Mesenchymal stem cell (in vitro differentiated cells and primary cell): ENCODE measurements at regions not wholly inside any gene's neighbourhood (a gene's known extent, or its start where the extent isn't known, plus 50 kb on each side); places are given as distances from the start of the nearest gene placed in this dataset.

Source experiments
- DNase-seq: peaks from one replicate; pipeline ENCODE4 v3.0.0-alpha.2; 2013
- H2AFZ ChIP-seq: one replicate; pipeline ENCODE4 v1.6.1; 2013; ENCODE audit warnings: low read depth, mild to moderate bottlenecking, control low read depth, inconsistent platforms, low read length, moderate library complexity
- H2AK5ac ChIP-seq: 2 replicates; pipeline ENCODE4 v1.6.1; 2013; ENCODE audit warnings: low read length, moderate library complexity, mild to moderate bottlenecking, inconsistent platforms; ENCODE audit not compliant: severe bottlenecking
- H2BK120ac ChIP-seq: one replicate; pipeline ENCODE4 v1.6.1; 2013; ENCODE audit warnings: low read depth, mild to moderate bottlenecking, inconsistent platforms, low read length, moderate library complexity
- H2BK12ac ChIP-seq, 2 experiments: one replicate each; pipeline ENCODE4 v1.6.1; 2013; ENCODE audit warnings: inconsistent platforms in 2 of 2, low read length in 2 of 2, mild to moderate bottlenecking in 2 of 2, moderate library complexity in 2 of 2, control low read depth in 1 of 2
- H2BK15ac ChIP-seq: one replicate; pipeline ENCODE4 v1.6.1; 2013; ENCODE audit warnings: mild to moderate bottlenecking, low read depth, inconsistent platforms; ENCODE audit not compliant: poor library complexity, severe bottlenecking
- H2BK5ac ChIP-seq: 2 replicates; pipeline ENCODE4 v1.6.1; 2013; ENCODE audit warnings: low read depth, mild to moderate bottlenecking, low read length, control low read depth, inconsistent platforms; ENCODE audit not compliant: poor library complexity, severe bottlenecking
- H3K14ac ChIP-seq, 2 experiments: one replicate each; pipeline ENCODE4 v1.6.1; 2013; ENCODE audit warnings: inconsistent platforms in 2 of 2, low read length in 2 of 2, control low read depth in 1 of 2, mild to moderate bottlenecking in 1 of 2, moderate library complexity in 1 of 2
- H3K18ac ChIP-seq, 2 experiments: one replicate each; pipeline ENCODE4 v1.6.1; 2013; ENCODE audit warnings: inconsistent platforms in 2 of 2, low read length in 2 of 2, control low read depth in 1 of 2, low read depth in 1 of 2, mild to moderate bottlenecking in 1 of 2
- H3K23ac ChIP-seq, 2 experiments: one replicate each; pipeline ENCODE4 v1.6.1; 2013; ENCODE audit warnings: inconsistent platforms in 2 of 2, low read length in 2 of 2, mild to moderate bottlenecking in 2 of 2, moderate library complexity in 2 of 2, control low read depth in 1 of 2
- H3K27ac ChIP-seq: 2 replicates; pipeline ENCODE4 v1.5.1; 2013; ENCODE audit warnings: mild to moderate bottlenecking, moderate library complexity, low read length, control low read depth, inconsistent platforms; ENCODE audit not compliant: poor library complexity, severe bottlenecking
- H3K27me3 ChIP-seq, 2 experiments: 2 replicates each; pipeline versions ENCODE4 v1.6.1 to v1.7.0; 2013; ENCODE audit warnings: low read length in 2 of 2, mild to moderate bottlenecking in 2 of 2, moderate library complexity in 2 of 2, control low read depth in 1 of 2, inconsistent platforms in 1 of 2; ENCODE audit not compliant: control insufficient read depth in 1 of 2, insufficient read depth in 1 of 2
- H3K36me3 ChIP-seq, 2 experiments: 2 replicates each; pipeline versions ENCODE4 v1.6.1 to v1.7.0; 2013; ENCODE audit warnings: low read length in 2 of 2, control low read depth in 1 of 2, inconsistent platforms in 1 of 2, low read depth in 1 of 2, mild to moderate bottlenecking in 1 of 2; ENCODE audit not compliant: insufficient read depth in 2 of 2, control insufficient read depth in 1 of 2
- H3K4ac ChIP-seq, 2 experiments: one replicate each; pipeline ENCODE4 v1.6.1; 2013; ENCODE audit warnings: inconsistent platforms in 2 of 2, low read length in 2 of 2, mild to moderate bottlenecking in 2 of 2, moderate library complexity in 2 of 2, control low read depth in 1 of 2, low read depth in 1 of 2
- H3K4me1 ChIP-seq: 2 replicates; pipeline ENCODE4 v1.6.1; 2013; ENCODE audit warnings: low read depth, low read length, control low read depth; ENCODE audit not compliant: control insufficient read depth, insufficient read depth
- H3K4me2 ChIP-seq: 2 replicates; pipeline ENCODE4 v1.6.1; 2013; ENCODE audit warnings: low read length, mild to moderate bottlenecking, inconsistent platforms; ENCODE audit not compliant: poor library complexity, severe bottlenecking
- H3K4me3 ChIP-seq, 2 experiments: 2 replicates each; pipeline versions ENCODE4 v1.5.1 to v1.7.0; 2013; ENCODE audit warnings: low read length in 2 of 2, mild to moderate bottlenecking in 2 of 2, control low read depth in 1 of 2, low read depth in 1 of 2; ENCODE audit not compliant: insufficient read depth in 1 of 2
- H3K79me1 ChIP-seq: replicated peaks from 2 replicates; pipeline ENCODE4 v1.6.1; 2013; ENCODE audit warnings: mild to moderate bottlenecking, control low read depth, low read length, inconsistent platforms; ENCODE audit not compliant: poor library complexity, severe bottlenecking
- H3K9ac ChIP-seq: 2 replicates; pipeline ENCODE4 v1.7.0; 2013; ENCODE audit warnings: mild to moderate bottlenecking, low read length, moderate library complexity
- H3K9me3 ChIP-seq: 2 replicates; pipeline ENCODE4 v1.7.0; 2013; ENCODE audit warnings: mild to moderate bottlenecking, low read length; ENCODE audit not compliant: control insufficient read depth
- H4K8ac ChIP-seq: one replicate; pipeline ENCODE4 v1.6.1; 2013; ENCODE audit warnings: inconsistent platforms, mild to moderate bottlenecking, low read length, moderate library complexity
- H4K91ac ChIP-seq: one replicate; pipeline ENCODE4 v1.6.1; 2013; ENCODE audit warnings: mild to moderate bottlenecking, low read length, inconsistent platforms
- WGBS: methylation state at CpG from one replicate; pipeline ENCODE4 v1.1.7; 2013; ENCODE audit warnings: mixed read lengths; 5-methylcytosine and 5-hydroxymethylcytosine counted together

GRCh38 chr12:59322473-59322872 is 273.4 kb upstream of the SLC16A7 start:
- H3K4me2 ChIP-seq = no peak overlapping the region
- no peak overlapping the region for H3K4ac ChIP-seq
- no peak overlapping the region for H4K91ac ChIP-seq
- no peak overlapping the region for H2BK120ac ChIP-seq
- no peak overlapping the region for H2AK5ac ChIP-seq
- no peaks in the 10 kb centered on the region for H3K4me1 ChIP-seq
- H4K8ac ChIP-seq = no peak overlapping the region
- H2BK15ac ChIP-seq = no peak overlapping the region
- no peaks in the 10 kb centered on the region for H3K36me3 ChIP-seq
- H2AFZ ChIP-seq = no peak overlapping the region
- no peak overlapping the region for H3K9ac ChIP-seq
- no peak overlapping the region for H3K18ac ChIP-seq
- H3K27me3 ChIP-seq = no peaks in the 10 kb centered on the region
- no peak overlapping the region for H3K23ac ChIP-seq
- H2BK12ac ChIP-seq = no peak overlapping the region
- H3K79me1 ChIP-seq = no peaks in the 10 kb centered on the region
- H3K27ac ChIP-seq = no peak overlapping the region
- no peak for DNase-seq
- no peak overlapping the region for H3K14ac ChIP-seq
- WGBS = 87% methylated on average over 2 of the region's 2 CpGs
- H2BK5ac ChIP-seq = no peak overlapping the region
- no peaks in the 10 kb centered on the region for H3K9me3 ChIP-seq
- H3K4me3 ChIP-seq = no peak overlapping the region

DNA sequence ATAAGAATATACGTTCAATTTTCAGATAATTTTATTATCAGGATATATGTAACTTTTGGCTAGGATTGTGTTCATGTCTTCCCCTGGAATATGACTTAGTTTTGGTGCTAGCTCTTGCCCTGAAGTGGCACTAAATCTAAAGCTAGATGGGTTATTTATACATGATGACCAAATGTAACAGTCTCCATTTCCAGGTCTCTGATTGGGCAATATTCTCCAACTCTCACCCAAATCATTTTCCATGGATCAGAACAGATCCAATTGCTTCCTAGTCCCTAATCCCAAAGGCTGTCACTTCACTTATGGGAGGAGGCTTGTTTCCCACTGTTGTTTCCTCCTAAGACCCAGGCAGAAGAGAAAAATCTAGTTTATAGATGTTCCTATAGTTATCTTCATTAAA is 274.6 kb upstream of the SLC16A7 start:
- H3K79me1 ChIP-seq = no peaks in the 10 kb centered on the region
- no peak overlapping the region for H2BK5ac ChIP-seq
- H3K9ac ChIP-seq = no peak overlapping the region
- no peak overlapping the region for H3K4me2 ChIP-seq
- no peak overlapping the region for H3K4ac ChIP-seq
- H3K14ac ChIP-seq = no peak overlapping the region
- H2BK12ac ChIP-seq = no peak overlapping the region
- H3K4me1 ChIP-seq = no peaks in the 10 kb centered on the region
- no peak overlapping the region for H3K18ac ChIP-seq
- no peak overlapping the region for H3K23ac ChIP-seq
- H2AFZ ChIP-seq = no peak overlapping the region
- no peak overlapping the region for H2AK5ac ChIP-seq
- DNase-seq = no peak
- no CpG with 5 or more reads among the region's 1 CpG for WGBS
- no peak overlapping the region for H2BK15ac ChIP-seq
- no peaks in the 10 kb centered on the region for H3K27me3 ChIP-seq
- no peak overlapping the region for H4K91ac ChIP-seq
- H2BK120ac ChIP-seq = no peak overlapping the region
- H3K36me3 ChIP-seq = no peaks in the 10 kb centered on the region
- H4K8ac ChIP-seq = no peak overlapping the region
- no peaks in the 10 kb centered on the region for H3K9me3 ChIP-seq
- H3K4me3 ChIP-seq = no peak overlapping the region
- H3K27ac ChIP-seq = no peak overlapping the region

GRCh38 chr12:59320112-59320511 is 275.7 kb upstream of the SLC16A7 start:
- Histone ChIP-seq H3K9ac (no peak overlapping the region), H2AFZ (no peak overlapping the region), H3K27ac (no peak overlapping the region), H3K27me3 (no peaks in the 10 kb centered on the region), H3K4me3 (no peak overlapping the region), H3K18ac (no peak overlapping the region), H2BK120ac (no peak overlapping the region), H3K14ac (no peak overlapping the region), H3K4me1 (no peaks in the 10 kb centered on the region), H3K9me3 (no peaks in the 10 kb centered on the region), H2BK5ac (no peak overlapping the region), H3K79me1 (no peaks in the 10 kb centered on the region), H3K23ac (no peak overlapping the region), H2AK5ac (no peak overlapping the region), H4K91ac (no peak overlapping the region), H3K4me2 (no peak overlapping the region), H4K8ac (no peak overlapping the region), H3K36me3 (no peaks in the 10 kb centered on the region), H2BK12ac (no peak overlapping the region), H2BK15ac (no peak overlapping the region), H3K4ac (no peak overlapping the region)
- WGBS = no CpG with 5 or more reads among the region's 1 CpG
- DNase-seq = no peak

DNA sequence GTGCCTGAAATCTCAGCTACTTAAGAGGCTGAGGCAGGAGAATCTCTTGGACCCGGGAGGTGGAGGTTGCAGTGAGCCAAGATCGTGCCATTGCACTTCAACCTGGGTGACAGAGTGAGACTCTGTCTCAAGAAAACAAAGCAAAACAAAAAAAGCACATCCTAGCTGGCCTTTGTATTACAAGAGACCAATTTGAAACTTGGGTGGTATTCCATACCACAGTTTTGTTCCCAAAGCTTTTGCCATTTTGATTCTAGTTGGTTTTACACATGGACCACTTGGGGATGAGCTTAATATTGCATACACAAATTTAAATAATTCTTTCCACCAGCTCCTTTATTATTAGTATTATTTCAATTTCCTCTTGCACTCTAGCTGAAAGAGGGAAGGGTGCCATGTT is 276.9 kb upstream of the SLC16A7 start:
- H4K91ac ChIP-seq = no peak overlapping the region
- WGBS = 76% methylated on average over 2 of the region's 2 CpGs

More for the DNA sequence above, 276.9 kb upstream of the SLC16A7 start:
- Histone ChIP-seq H3K36me3 (no peaks in the 10 kb centered on the region), H3K79me1 (no peaks in the 10 kb centered on the region), H2BK120ac (no peak overlapping the region), H3K18ac (no peak overlapping the region), H3K14ac (no peak overlapping the region), H2BK12ac (no peak overlapping the region), H3K4me1 (no peaks in the 10 kb centered on the region), H3K27me3 (no peaks in the 10 kb centered on the region), H2BK15ac (no peak overlapping the region), H3K4me3 (no peak overlapping the region), H2AFZ (no peak overlapping the region), H3K9ac (no peak overlapping the region), H3K4me2 (no peak overlapping the region), H4K8ac (no peak overlapping the region), H2AK5ac (no peak overlapping the region), H3K23ac (no peak overlapping the region), H2BK5ac (no peak overlapping the region), H3K4ac (no peak overlapping the region), H3K27ac (no peak overlapping the region), H3K9me3 (no peaks in the 10 kb centered on the region)
- DNase-seq = no peak
